D721Med (cell line): ENCODE measurements at regions not wholly inside any gene's neighbourhood (a gene's known extent, or its start where the extent isn't known, plus 50 kb on each side); places are given as distances from the start of the nearest gene placed in this dataset.
"Not testable (repeated sequence)": the region's sequence is repeated elsewhere in the genome, so short reads cannot be mapped to it uniquely, and the experiment has no call there.

Source experiments
- DNase-seq: peaks from one replicate; pipeline ENCODE4 v3.0.0; 2011; ENCODE audit warnings: low spot score; ENCODE audit not compliant: insufficient read length
- FAIRE-seq: peaks from 2 replicates; lab custom pipeline; 2011; peaks lifted over from hg19 to GRCh38; lab: Jason Lieb, UNC
- TF ChIP-seq, protein P1 (sequence below): IDR thresholded peaks from 2 replicates; pipeline ENCODE4 v1.5.1; 2012; ENCODE audit warnings: mild to moderate bottlenecking, control low read depth; ENCODE audit not compliant: insufficient read depth; ENCODE audit errors: missing control alignments

DNA sequence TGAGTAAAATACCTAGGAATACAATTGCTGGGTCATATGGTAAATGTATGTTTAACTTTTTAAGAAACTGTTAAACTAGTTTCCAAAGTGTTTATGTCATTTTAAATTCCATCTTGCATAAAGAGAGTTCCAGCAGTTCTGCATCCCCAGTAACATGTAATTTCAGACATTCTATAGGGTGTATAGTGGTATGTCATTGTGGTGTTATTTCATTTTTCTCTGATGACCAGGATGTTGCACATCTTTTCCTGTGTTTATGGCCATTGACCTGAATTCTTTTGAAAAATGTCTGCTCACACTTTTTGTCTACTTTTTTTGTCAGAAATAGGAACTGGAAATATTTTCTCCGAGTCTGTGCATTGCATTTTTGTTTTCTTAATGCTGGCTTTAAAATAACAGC is 128.9 kb downstream of the TMEM200A start:
- DNase-seq (no peak), FAIRE-seq (no peak)
- TF ChIP-seq, protein P1, sequence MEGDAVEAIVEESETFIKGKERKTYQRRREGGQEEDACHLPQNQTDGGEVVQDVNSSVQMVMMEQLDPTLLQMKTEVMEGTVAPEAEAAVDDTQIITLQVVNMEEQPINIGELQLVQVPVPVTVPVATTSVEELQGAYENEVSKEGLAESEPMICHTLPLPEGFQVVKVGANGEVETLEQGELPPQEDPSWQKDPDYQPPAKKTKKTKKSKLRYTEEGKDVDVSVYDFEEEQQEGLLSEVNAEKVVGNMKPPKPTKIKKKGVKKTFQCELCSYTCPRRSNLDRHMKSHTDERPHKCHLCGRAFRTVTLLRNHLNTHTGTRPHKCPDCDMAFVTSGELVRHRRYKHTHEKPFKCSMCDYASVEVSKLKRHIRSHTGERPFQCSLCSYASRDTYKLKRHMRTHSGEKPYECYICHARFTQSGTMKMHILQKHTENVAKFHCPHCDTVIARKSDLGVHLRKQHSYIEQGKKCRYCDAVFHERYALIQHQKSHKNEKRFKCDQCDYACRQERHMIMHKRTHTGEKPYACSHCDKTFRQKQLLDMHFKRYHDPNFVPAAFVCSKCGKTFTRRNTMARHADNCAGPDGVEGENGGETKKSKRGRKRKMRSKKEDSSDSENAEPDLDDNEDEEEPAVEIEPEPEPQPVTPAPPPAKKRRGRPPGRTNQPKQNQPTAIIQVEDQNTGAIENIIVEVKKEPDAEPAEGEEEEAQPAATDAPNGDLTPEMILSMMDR, result no peak

DNA sequence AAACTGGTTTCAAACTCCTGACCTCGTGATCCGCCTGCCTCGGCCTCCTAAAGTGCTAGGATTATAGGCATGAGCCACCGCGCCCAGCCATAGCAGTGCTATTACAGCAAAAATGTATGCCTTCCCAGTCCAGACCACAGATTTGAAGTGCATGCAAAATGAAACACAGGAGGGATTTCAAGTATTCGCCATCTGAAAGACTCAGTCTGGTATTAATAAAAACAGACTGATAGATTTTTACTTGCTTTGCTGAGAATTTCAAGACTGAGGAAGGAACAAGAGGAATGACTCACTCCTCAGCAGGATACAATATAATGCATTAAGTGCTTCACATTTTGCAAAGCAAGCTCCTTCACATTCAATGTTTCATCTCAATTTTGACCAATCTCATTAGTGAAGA is 134.9 kb downstream of the TMEM200A start:
- FAIRE-seq, result no peak
- TF ChIP-seq, protein P1, result no peak
- DNase-seq, result no peak

DNA sequence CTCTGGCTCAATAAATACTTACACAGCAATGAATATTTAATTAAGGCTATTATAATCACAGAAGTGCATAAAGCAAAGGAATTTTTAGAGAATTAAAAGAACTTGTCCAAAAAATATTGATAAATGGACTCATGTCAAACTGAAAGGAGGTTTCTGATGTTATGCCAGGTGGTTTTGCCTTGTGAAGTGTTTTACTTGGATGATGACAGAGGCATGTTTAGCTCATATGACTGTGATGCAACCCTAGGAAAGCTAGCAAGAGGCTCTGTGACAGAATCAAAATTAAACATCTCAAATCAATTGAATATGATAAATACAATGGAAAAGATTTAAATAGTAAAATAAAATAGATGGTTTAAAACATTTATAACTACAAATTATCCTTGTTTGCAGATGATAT is 137.3 kb downstream of the TMEM200A start:
- FAIRE-seq (no peak), DNase-seq (no peak)
- TF ChIP-seq, protein P1, result no peak

DNA sequence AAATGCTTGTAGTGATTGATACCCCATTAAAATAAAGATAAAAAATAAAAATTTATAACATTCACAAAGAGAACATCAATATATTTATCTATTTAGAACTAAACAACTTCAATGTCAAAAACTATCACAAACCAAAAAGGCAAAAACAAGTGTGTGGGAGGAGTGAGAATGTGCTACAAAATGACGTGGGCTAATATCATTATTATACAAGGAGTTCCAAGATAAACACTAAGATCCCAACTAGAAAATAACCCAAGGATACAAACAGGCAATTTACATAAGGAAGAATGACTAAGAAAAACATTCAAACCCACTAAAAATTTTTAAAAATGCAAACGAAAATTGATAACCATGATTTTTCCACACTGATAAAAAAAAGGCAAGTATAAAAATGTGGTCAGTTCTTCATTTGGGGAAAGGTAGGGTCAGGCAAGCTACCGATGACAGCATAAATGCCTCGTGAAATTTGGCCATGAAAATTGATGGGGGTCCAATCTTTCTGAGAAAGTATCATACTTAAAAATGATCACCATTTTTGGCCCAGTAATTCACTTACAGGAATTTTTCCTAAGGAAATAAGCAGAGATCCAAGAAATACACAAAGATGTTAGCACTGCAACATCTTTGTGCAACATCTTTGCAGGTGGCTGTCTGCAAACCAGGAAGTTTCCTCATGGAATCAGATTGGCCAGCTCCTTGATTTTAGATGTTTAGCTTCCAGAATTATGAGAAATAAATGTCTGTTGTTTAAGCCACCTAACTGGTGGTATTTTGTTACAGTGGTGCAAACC is 140.2 kb downstream of the TMEM200A start:
- TF ChIP-seq, protein P1, result no peak
- FAIRE-seq (no peak), DNase-seq (no peak)

DNA sequence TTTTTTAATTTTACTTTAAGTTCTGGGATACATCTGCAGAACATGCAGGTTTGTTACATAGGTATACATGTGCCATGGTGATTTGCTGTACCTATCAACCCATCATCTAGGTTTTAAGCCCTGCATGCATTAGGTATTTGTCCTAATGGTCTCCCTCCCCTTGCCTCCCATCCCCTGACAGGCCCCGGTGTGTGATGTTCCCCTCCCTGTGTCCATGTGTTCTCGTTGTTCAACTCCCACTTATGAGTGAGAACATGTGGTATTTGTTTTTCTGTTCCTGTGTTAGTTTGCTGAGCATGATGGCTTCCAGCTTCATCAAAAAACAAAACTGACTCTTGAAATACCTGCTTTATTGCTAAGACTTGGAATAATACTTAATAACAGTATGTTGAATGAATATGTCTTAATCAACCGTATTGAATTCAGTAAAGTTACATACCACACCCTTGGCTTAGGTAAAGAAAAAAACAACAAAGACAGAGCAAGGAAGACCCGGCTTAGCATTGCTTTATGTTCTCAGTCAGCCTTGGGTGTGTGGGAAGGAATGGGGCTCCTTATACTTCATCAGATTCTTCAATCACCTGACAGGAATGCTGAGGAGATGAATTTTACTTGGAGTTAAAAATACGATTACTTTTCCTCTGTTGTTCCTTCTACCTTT is 141.3 kb downstream of the TMEM200A start:
- not testable (repeated sequence) for FAIRE-seq, DNase-seq

DNA sequence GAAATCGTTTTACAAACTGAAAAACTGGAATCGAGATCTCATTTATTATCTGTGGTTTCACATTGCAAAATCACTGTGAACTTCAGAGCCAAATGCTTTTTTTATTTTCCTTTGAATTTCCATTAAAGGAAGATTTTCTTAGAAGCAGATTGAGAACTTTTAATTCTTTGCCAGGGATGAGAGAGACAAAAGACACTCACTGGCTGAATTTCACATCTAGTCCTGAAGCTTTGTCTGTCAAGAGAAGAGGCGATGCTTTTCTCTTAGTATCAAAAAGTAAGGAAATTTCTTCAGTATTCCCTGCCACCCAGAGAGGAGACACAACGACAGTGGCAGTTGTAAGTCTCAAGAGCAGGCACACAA is 141.8 kb downstream of the TMEM200A start:
- no peak for DNase-seq
- no peak for FAIRE-seq
- TF ChIP-seq, protein P1, result no peak

DNA sequence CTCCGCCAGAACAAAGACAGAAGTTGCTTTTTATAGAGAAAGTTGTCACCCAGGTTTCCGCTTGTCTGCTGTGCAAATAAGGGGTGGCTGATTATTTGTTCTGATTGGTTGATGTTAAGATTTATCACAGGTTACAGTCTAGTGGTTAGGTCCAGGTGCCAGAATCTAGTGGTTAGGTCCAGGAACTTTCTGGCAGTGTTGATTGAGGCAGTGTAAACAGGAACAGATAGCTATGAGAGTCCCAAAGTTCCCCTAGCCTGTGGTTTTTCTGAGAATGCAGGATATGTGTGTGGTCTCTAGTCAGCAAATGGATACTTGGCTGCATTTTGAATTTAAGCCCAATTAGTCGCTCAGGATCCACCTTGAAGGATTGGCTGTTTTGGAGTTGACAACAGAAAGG is 148.0 kb downstream of the TMEM200A start:
- FAIRE-seq (no peak), DNase-seq (no peak)
- TF ChIP-seq, protein P1, result no peak
